Esophagus squamous epithelium (tissue), 4 donors: ENCODE measurements at regions not wholly inside any gene's neighbourhood (a gene's known extent, or its start where the extent isn't known, plus 50 kb on each side); places are given as distances from the start of the nearest gene placed in this dataset.

Source experiments
- CTCF ChIP-seq, 6 experiments: fragments of 450-650 bp in 4 of 6; fragments of 200-600 bp in 2 of 6; sonication (generic) in 2 of 6; IDR thresholded peaks; one replicate each; pipeline ENCODE4 v1.5.1; 2016 to 2019; ENCODE audit warnings: antibody characterized with exemption in 6 of 6, mild to moderate bottlenecking in 4 of 6, moderate library complexity in 4 of 6
- POLR2A ChIP-seq, 4 donors: fragments of 450-650 bp; IDR thresholded peaks; one replicate each; pipeline ENCODE4 v1.6.1; 2017; ENCODE audit warnings: antibody characterized with exemption in 4 of 4, mild to moderate bottlenecking in 4 of 4, moderate library complexity in 3 of 4

DNA sequence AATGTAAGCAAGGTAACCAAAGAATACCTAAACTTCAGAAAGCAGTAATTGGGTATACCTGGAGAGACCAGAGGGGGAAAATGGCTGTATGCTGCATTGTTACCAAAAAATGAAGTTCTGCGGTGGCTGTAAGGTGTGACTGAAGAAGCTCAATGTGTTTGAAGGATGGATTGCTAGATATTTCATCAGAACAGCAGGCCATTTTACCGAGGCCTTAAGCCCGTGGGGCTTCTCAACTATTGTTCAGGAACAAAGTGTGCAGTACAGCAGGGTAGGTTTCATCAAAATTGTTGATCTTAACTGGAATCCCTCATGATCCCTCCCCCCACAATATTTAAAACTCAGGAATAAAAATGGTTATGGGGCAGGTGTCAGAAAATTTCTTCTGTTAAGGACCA lies 204.0 kb upstream of the GHITM start:
- TF ChIP-seq CTCF (IDR thresholded peaks at IDR 0.05): no peak
- TF ChIP-seq POLR2A (IDR thresholded peaks at IDR 0.05): no peak
